ENCODE measurements at regions not wholly inside any gene's neighbourhood (a gene's known extent, or its start where the extent isn't known, plus 50 kb on each side); places are given as distances from the start of the nearest gene placed in this dataset.

DNA sequence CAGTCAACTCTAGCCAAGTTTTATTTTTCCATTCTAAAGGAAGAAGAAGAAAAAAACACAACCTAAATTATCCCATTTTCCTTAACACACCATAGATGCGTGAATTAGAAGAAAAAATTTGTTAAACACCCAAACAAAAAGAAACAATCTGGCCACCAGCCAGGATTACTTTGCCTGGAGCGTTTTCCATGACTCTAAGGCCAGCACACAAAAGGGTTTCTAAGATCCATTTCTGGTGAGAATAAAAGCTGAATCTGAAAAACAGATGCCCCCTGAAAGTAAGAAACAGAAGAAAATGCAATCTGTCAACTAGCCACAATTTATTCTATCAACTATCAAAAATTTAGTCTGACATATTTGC, 267.2 kb upstream of the SULF2 start:
- TF ChIP-seq, protein P1, sequence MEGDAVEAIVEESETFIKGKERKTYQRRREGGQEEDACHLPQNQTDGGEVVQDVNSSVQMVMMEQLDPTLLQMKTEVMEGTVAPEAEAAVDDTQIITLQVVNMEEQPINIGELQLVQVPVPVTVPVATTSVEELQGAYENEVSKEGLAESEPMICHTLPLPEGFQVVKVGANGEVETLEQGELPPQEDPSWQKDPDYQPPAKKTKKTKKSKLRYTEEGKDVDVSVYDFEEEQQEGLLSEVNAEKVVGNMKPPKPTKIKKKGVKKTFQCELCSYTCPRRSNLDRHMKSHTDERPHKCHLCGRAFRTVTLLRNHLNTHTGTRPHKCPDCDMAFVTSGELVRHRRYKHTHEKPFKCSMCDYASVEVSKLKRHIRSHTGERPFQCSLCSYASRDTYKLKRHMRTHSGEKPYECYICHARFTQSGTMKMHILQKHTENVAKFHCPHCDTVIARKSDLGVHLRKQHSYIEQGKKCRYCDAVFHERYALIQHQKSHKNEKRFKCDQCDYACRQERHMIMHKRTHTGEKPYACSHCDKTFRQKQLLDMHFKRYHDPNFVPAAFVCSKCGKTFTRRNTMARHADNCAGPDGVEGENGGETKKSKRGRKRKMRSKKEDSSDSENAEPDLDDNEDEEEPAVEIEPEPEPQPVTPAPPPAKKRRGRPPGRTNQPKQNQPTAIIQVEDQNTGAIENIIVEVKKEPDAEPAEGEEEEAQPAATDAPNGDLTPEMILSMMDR (IDR thresholded peaks at IDR 0.05; ENCODE audit: low read depth, low read length, missing control alignments) = no peak
- Histone ChIP-seq H3K27me3 (replicated peaks) (no peaks in the 10 kb centered on the region), H3K27ac (no peak overlapping the region), H3K4me3 (ENCODE audit: low read depth, low read length) (no peak overlapping the region), H3K36me3 (replicated peaks) (no peaks in the 10 kb centered on the region)
- in situ Hi-C loops (cut with HindIII; ENCODE audit: low pct_ligation_motif_present, low sequenced_read_pairs) = no loop called here
- DNase-seq = no peak

DNA sequence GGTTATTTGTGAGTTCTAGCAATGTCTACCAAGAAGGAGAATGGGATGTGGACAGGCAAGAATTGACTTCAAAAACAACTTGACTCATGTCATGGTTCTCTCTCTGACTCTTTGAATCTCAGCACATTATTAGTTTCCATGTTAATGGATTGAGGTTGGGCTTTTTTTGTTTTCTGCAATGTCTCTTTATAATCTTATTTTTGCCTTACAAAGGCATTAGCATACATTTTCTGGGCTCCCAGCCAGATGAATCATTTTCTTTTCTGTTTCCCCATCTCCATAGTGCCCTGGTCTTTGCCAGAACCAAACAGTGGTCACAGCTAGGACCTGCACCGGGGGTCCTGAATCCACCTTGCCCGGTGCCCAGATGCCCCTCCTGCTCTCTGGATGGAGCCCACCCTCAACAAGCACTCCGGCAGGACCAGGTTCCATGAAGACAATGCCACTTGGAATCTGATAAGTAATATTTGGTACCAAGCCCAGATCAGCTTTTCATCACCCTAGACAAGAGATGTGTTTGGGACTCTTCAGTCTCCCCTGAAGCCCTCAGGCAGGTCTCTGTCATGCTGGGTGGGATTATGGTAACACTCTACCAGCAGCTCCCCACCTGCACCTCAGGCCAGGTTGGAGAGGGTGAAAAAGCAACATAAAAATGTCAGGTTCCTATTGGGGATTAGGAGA, 266.7 kb upstream of the SULF2 start:
- H3K4me3 ChIP-seq (ENCODE audit: low read depth, low read length) = no peak overlapping the region
- TF ChIP-seq, protein P1 (IDR thresholded peaks at IDR 0.05; ENCODE audit: low read depth, low read length, missing control alignments) = no peak
- H3K36me3 ChIP-seq (replicated peaks) = no peaks in the 10 kb centered on the region
- in situ Hi-C loops (cut with HindIII; ENCODE audit: low pct_ligation_motif_present, low sequenced_read_pairs) = no loop called here
- H3K27me3 ChIP-seq (replicated peaks) = no peaks in the 10 kb centered on the region
- H3K27ac ChIP-seq = no peak overlapping the region
- peak; percentile 75 for DNase-seq

DNA sequence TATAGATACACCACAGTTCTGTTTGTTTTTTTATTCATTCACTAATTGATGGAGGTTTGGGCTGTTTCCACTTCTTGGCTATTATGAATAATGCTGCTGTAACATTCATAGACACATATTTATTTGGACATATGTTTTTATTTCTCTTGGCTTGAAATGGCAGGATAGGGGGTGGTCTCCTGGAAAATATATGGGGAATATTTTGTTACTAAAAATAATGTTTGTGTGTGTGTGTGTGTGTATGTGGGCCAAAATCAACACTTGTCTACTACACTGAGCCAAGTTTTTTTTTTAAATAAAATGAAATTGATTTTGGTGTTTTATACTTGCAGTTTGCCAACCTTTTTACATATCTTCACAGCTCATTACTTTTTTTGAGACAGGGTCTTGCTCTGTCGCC, 264.4 kb upstream of the SULF2 start:
- Histone ChIP-seq H3K36me3 (replicated peaks) (no peaks in the 10 kb centered on the region), H3K4me3 (ENCODE audit: low read depth, low read length) (no peak overlapping the region), H3K27ac (no peak overlapping the region), H3K27me3 (replicated peaks) (no peaks in the 10 kb centered on the region)
- in situ Hi-C loops (cut with HindIII; ENCODE audit: low pct_ligation_motif_present, low sequenced_read_pairs) = no loop called here
- no peak for DNase-seq
- TF ChIP-seq, protein P1 (IDR thresholded peaks at IDR 0.05; ENCODE audit: low read depth, low read length, missing control alignments) = no peak

DNA sequence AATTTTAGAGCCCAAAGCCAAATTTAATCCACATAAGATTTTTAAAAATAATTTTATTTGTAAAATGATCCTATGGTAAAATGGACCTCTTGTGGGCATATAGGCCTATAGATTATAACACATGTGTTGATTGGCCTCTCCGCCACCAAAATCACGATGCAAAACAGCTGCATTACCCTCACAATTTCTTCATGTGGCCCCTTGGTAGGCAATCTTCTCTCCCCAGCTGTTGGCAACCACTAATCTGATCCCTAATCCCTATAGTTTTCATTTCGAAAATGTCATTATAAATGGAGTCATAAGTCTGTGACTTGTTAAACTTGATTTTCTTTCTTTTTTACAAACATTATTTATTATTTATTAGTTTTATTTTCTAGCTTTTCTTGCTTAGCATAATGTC, 263.9 kb upstream of the SULF2 start:
- Histone ChIP-seq H3K4me3 (ENCODE audit: low read depth, low read length) (no peak overlapping the region), H3K27ac (no peak overlapping the region), H3K27me3 (replicated peaks) (no peaks in the 10 kb centered on the region), H3K36me3 (replicated peaks) (no peaks in the 10 kb centered on the region)
- TF ChIP-seq, protein P1 (IDR thresholded peaks at IDR 0.05; ENCODE audit: low read depth, low read length, missing control alignments) = no peak
- in situ Hi-C loops (cut with HindIII; ENCODE audit: low pct_ligation_motif_present, low sequenced_read_pairs) = no loop called here
- DNase-seq = no peak

DNA sequence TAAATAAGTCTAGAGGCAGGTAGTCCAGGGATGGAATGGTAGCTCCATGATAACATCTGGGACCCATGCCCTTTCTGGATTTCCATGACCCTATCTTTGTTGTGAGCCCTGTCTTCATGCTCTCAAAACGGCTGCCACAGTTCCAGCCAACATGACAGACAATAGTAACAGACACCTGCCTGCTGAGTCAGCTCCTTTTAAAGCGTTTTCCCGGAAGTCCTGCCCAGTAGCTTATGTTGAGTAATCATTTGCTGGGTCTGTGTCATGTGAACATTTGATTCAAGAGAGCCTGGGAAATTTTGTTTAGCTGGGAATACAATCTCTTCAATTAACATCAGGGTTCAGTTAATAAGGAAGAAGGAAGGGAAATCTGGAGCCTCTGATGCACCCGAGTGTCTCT, 262.2 kb upstream of the SULF2 start:
- no peak overlapping the region for H3K27ac ChIP-seq
- DNase-seq = no peak
- in situ Hi-C loops (cut with HindIII; ENCODE audit: low pct_ligation_motif_present, low sequenced_read_pairs) = no loop called here
- no peaks in the 10 kb centered on the region for H3K27me3 ChIP-seq (replicated peaks)
- H3K36me3 ChIP-seq (replicated peaks) = no peaks in the 10 kb centered on the region
- no peak overlapping the region for H3K4me3 ChIP-seq (ENCODE audit: low read depth, low read length)
- TF ChIP-seq, protein P1 (IDR thresholded peaks at IDR 0.05; ENCODE audit: low read depth, low read length, missing control alignments) = no peak

DNA sequence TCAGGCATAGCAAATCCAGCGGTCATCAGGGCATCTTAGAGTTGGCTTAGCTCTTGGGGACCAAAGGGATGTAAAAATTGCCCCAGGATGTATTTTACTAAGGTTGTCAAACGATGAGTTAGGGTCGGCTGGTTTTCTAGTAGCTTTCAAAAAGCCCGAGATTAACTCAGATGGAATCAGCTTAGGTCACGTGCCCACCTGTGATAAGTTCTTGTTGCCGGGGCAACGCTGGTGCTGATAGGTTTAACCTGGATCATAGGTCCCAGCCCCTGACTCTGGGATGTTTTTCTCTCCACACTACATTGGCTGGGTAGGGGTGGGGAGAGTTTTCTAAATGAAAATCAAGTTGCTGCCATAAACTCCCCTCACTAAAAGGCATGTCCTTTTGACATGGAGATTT, 257.3 kb upstream of the SULF2 start:
- TF ChIP-seq, protein P1 (IDR thresholded peaks at IDR 0.05; ENCODE audit: low read depth, low read length, missing control alignments) = no peak
- in situ Hi-C loops (cut with HindIII; ENCODE audit: low pct_ligation_motif_present, low sequenced_read_pairs) = no loop called here
- Histone ChIP-seq H3K4me3 (ENCODE audit: low read depth, low read length) (no peak overlapping the region), H3K36me3 (replicated peaks) (no peaks in the 10 kb centered on the region), H3K27me3 (replicated peaks) (peaks cover 2% of the 10 kb centered on the region), H3K27ac (no peak overlapping the region)
- no peak for DNase-seq

Measured in brain microvascular endothelial cell (primary cell).